CD14-positive monocyte (primary cell): ENCODE measurements at regions not wholly inside any gene's neighbourhood (a gene's known extent, or its start where the extent isn't known, plus 50 kb on each side); places are given as distances from the start of the nearest gene placed in this dataset.

Experiments used
- DNase-seq, 3 donors: peaks; one replicate each; pipeline ENCODE4 v3.0.0-alpha.2; 2011 to 2022
- H2AFZ ChIP-seq: 2 replicates; pipeline ENCODE4 v1.6.0; 2012; ENCODE audit warnings: mild to moderate bottlenecking, low read depth, low read length, inconsistent platforms; ENCODE audit not compliant: insufficient read depth, poor library complexity, severe bottlenecking
- H3K27ac ChIP-seq, 2 donors: 1 replicate in 1 of 2; 2 replicates in 1 of 2; pipeline ENCODE4 v1.5.1; 2012 to 2013; ENCODE audit warnings: low read length in 2 of 2, control low read depth in 1 of 2, inconsistent platforms in 1 of 2, low read depth in 1 of 2, mild to moderate bottlenecking in 1 of 2
- H3K27me3 ChIP-seq, 2 donors: one replicate each; pipeline versions ENCODE4 v1.6.0 to v1.6.1; 2011 to 2013; ENCODE audit warnings: low read length in 2 of 2; ENCODE audit not compliant: control insufficient read depth in 2 of 2, insufficient read depth in 2 of 2
- H3K36me3 ChIP-seq, 2 donors: replicated peaks in 1 of 2; 1 replicate in 1 of 2; 2 replicates in 1 of 2; pipeline versions ENCODE4 v1.5.1 to v1.6.1; 2012 to 2013; ENCODE audit warnings: low read length in 2 of 2, control low read depth in 1 of 2, inconsistent platforms in 1 of 2, mild to moderate bottlenecking in 1 of 2; ENCODE audit not compliant: insufficient read depth in 2 of 2, control insufficient read depth in 1 of 2
- H3K4me1 ChIP-seq, 2 donors: 1 replicate in 1 of 2; 2 replicates in 1 of 2; pipeline versions ENCODE4 v1.5.1 to v1.6.1; 2012 to 2013; ENCODE audit warnings: low read length in 2 of 2, control low read depth in 1 of 2, inconsistent platforms in 1 of 2, mild to moderate bottlenecking in 1 of 2, moderate library complexity in 1 of 2; ENCODE audit not compliant: insufficient read depth in 2 of 2, control insufficient read depth in 1 of 2
- H3K4me2 ChIP-seq: replicated peaks from 2 replicates; pipeline ENCODE3; 2012; ENCODE audit warnings: low read length, moderate library complexity, mild to moderate bottlenecking; ENCODE audit not compliant: poor library complexity, severe bottlenecking; ENCODE audit errors: extremely low read depth
- H3K4me3 ChIP-seq, 3 experiments: fragments of 200-600 bp in 1 of 3; sonication (generic) in 1 of 3; replicated peaks in 1 of 3; 1 replicate in 2 of 3; 2 replicates in 1 of 3; pipeline ENCODE4 v1.5.1; 2011 to 2013; ENCODE audit warnings: low read length in 3 of 3, mild to moderate bottlenecking in 3 of 3, control low read depth in 2 of 3, low read depth in 2 of 3, inconsistent platforms in 1 of 3, moderate library complexity in 1 of 3
- H3K79me2 ChIP-seq: 2 replicates; pipeline ENCODE4 v1.6.0; 2012; ENCODE audit warnings: mild to moderate bottlenecking, control low read depth, inconsistent platforms, low read length, moderate library complexity; ENCODE audit not compliant: insufficient read depth
- H3K9ac ChIP-seq: 2 replicates; pipeline ENCODE4 v1.6.0; 2017; ENCODE audit warnings: low read length, mild to moderate bottlenecking; ENCODE audit not compliant: insufficient read depth, poor library complexity, severe bottlenecking
- H3K9me3 ChIP-seq, 2 donors: replicated peaks in 1 of 2; 1 replicate in 1 of 2; 2 replicates in 1 of 2; pipeline versions ENCODE4 v1.5.1 to v1.6.1; 2012 to 2013; ENCODE audit warnings: low read length in 2 of 2, control low read depth in 1 of 2; ENCODE audit not compliant: control insufficient read depth in 1 of 2, insufficient read depth in 1 of 2
- H4K20me1 ChIP-seq: 2 replicates; pipeline ENCODE4 v1.6.0; 2012; ENCODE audit warnings: mild to moderate bottlenecking, low read length, control low read depth, moderate library complexity; ENCODE audit not compliant: insufficient read depth
- H3K27ac Mint-ChIP-seq, 7 donors: one replicate each; pipeline ENCODE4 v1.8.0; 2020; ENCODE audit warnings: mild to moderate bottlenecking in 7 of 7, mixed read lengths in 7 of 7, moderate library complexity in 6 of 7, inconsistent platforms in 2 of 7
- H3K27me3 Mint-ChIP-seq, 3 donors: one replicate each; pipeline ENCODE4 v1.8.0; 2021 to 2022; ENCODE audit warnings: low read depth in 3 of 3, mild to moderate bottlenecking in 3 of 3, mixed read lengths in 3 of 3, moderate library complexity in 3 of 3, inconsistent platforms in 1 of 3
- H3K36me3 Mint-ChIP-seq, 2 donors: one replicate each; pipeline ENCODE4 v1.8.0; 2020; ENCODE audit warnings: mixed read lengths in 2 of 2, inconsistent platforms in 1 of 2, mild to moderate bottlenecking in 1 of 2
- H3K4me1 Mint-ChIP-seq: one replicate; pipeline ENCODE4 v1.8.0; 2020; ENCODE audit warnings: mild to moderate bottlenecking, mixed read lengths
- H3K4me3 Mint-ChIP-seq, 2 donors: one replicate each; pipeline ENCODE4 v1.8.0; 2020; ENCODE audit warnings: mild to moderate bottlenecking in 2 of 2, mixed read lengths in 2 of 2, moderate library complexity in 1 of 2
- H3K9me3 Mint-ChIP-seq, 7 donors: one replicate each; pipeline ENCODE4 v1.8.0; 2020 to 2022; ENCODE audit warnings: mixed read lengths in 7 of 7, mild to moderate bottlenecking in 6 of 7, moderate library complexity in 6 of 7, inconsistent platforms in 2 of 7
- WGBS: methylation state at CpG from one replicate; pipeline ENCODE4 v1.1.5; 2013; ENCODE audit warnings: missing lambda C conversion rate; ENCODE audit not compliant: insufficient coverage; 5-methylcytosine and 5-hydroxymethylcytosine counted together
- intact Hi-C, 2 donors: fragments of 100-400 bp; cut with micrococcal nuclease; formaldehyde crosslinking; loops; one replicate each; pipeline versions ENCODE4 v1.15.0 to v1.15.1; 2023
- TF ChIP-seq, protein P1 (sequence below): fragments of 200-600 bp; IDR thresholded peaks from one replicate; pipeline ENCODE4 v1.8.0; 2022; ENCODE audit warnings: antibody characterized with exemption, mild to moderate bottlenecking

DNA sequence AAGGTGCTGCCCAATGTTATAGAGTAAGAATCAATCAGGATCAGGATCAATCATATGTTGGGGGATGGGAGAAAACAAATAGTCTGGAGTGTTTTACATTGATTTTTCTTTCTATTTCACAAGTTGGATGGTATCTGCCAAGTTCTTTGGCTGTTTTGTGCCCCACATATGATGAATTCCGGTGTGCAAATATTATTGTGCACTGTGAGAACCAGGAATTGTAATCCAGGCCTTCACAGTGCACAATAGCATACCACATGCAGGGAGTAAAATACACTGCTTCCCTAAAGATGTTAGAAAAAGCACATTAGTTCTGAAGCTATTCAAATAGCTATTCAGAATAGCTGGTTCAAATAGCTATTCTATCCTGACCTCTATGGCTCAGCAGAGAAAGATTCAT is 133.7 kb downstream of the LCA5 start:
- DNase-seq, result no peak
- Histone ChIP-seq H2AFZ (no peak overlapping the region), H3K27ac (no peak overlapping the region), H3K9me3 (no peaks in the 10 kb centered on the region), H4K20me1 (no peaks in the 10 kb centered on the region), H3K4me3 (no peak overlapping the region), H3K79me2 (no peaks in the 10 kb centered on the region), H3K4me1 (no peaks in the 10 kb centered on the region), H3K4me2 (no peak overlapping the region), H3K36me3 (no peaks in the 10 kb centered on the region), H3K27me3 (no peaks in the 10 kb centered on the region), H3K9ac (no peak overlapping the region)
- TF ChIP-seq, protein P1, sequence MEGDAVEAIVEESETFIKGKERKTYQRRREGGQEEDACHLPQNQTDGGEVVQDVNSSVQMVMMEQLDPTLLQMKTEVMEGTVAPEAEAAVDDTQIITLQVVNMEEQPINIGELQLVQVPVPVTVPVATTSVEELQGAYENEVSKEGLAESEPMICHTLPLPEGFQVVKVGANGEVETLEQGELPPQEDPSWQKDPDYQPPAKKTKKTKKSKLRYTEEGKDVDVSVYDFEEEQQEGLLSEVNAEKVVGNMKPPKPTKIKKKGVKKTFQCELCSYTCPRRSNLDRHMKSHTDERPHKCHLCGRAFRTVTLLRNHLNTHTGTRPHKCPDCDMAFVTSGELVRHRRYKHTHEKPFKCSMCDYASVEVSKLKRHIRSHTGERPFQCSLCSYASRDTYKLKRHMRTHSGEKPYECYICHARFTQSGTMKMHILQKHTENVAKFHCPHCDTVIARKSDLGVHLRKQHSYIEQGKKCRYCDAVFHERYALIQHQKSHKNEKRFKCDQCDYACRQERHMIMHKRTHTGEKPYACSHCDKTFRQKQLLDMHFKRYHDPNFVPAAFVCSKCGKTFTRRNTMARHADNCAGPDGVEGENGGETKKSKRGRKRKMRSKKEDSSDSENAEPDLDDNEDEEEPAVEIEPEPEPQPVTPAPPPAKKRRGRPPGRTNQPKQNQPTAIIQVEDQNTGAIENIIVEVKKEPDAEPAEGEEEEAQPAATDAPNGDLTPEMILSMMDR, result no peak
- WGBS, result no CpG with 5 or more reads among the region's 1 CpG
- no peak overlapping the region for H3K4me3 Mint-ChIP-seq
- no peaks in the 10 kb centered on the region for H3K36me3 Mint-ChIP-seq
- intact Hi-C loops, result no loop called here
- H3K4me1 Mint-ChIP-seq, result no peaks in the 10 kb centered on the region
- no peak overlapping the region for H3K27ac Mint-ChIP-seq
- peaks cover 0 to 5% (median 2%) of the 10 kb centered on the region in 7 donors for H3K9me3 Mint-ChIP-seq
- H3K27me3 Mint-ChIP-seq, result peaks cover 0 to 2% (median 0%) of the 10 kb centered on the region in 3 donors

DNA sequence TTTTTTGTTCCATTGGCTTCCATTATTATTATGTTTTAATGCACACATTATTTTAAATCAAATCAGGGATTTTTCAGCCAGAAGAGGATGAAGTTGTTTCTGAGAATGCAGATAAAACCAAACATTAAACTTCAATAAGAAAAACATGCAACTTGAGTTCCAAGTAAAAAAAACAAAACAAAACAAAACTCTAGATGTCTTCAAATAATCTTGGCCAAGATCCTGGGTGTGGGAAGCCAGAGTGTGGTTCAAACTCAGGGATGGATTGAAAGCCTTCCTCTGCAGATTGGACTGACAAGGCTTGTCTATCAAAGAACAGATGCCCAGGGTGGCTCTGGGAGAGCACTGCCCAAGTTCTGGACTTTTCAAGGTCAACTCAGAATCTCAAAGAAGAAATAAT is 134.1 kb downstream of the LCA5 start:
- Histone ChIP-seq H3K79me2 (no peaks in the 10 kb centered on the region), H3K4me1 (no peaks in the 10 kb centered on the region), H3K27ac (no peak overlapping the region), H3K4me2 (no peak overlapping the region), H4K20me1 (no peaks in the 10 kb centered on the region), H3K36me3 (no peaks in the 10 kb centered on the region), H3K9ac (no peak overlapping the region), H2AFZ (no peak overlapping the region), H3K27me3 (no peaks in the 10 kb centered on the region), H3K9me3 (no peaks in the 10 kb centered on the region), H3K4me3 (no peak overlapping the region)
- Mint-ChIP-seq H3K27ac (no peak overlapping the region), H3K4me1 (no peaks in the 10 kb centered on the region), H3K9me3 (peaks cover 0 to 5% (median 2%) of the 10 kb centered on the region in 7 donors), H3K4me3 (no peak overlapping the region), H3K27me3 (peaks cover 0 to 2% (median 0%) of the 10 kb centered on the region in 3 donors), H3K36me3 (no peaks in the 10 kb centered on the region)
- DNase-seq, result no peak
- TF ChIP-seq, protein P1, result no peak
- intact Hi-C loops, result no loop called here
